GM12872 (cell line): ENCODE measurements at regions not wholly inside any gene's neighbourhood (a gene's known extent, or its start where the extent isn't known, plus 50 kb on each side); places are given as distances from the start of the nearest gene placed in this dataset.

Source experiments
- CTCF ChIP-seq: IDR thresholded peaks from 3 replicates; pipeline ENCODE4 v1.5.1; 2011; ENCODE audit warnings: low read depth, mild to moderate bottlenecking, low read length, moderate library complexity; ENCODE audit not compliant: insufficient read depth

- peak; percentile 47 for TF ChIP-seq CTCF
These were observed 51.9 kb upstream of the USP47 start for GRCh38 chr11:11789735-11790369.

- TF ChIP-seq CTCF, result no peak
These were observed 53.6 kb upstream of the USP47 start for GRCh38 chr11:11788063-11788710.

GRCh38 chr11:11787305-11788062 is 54.3 kb upstream of the USP47 start:
- TF ChIP-seq CTCF, result peak; percentile 76

- TF ChIP-seq CTCF, result peak; percentile 32; the same call in 1 of the 3 replicates
These were observed 55.0 kb upstream of the USP47 start for GRCh38 chr11:11786771-11787170.

- TF ChIP-seq CTCF, result no peak
These were observed 55.5 kb upstream of the USP47 start for GRCh38 chr11:11786234-11786633.

- TF ChIP-seq CTCF, result no peak
These were observed 59.2 kb upstream of the USP47 start for GRCh38 chr11:11782532-11783110.

GRCh38 chr11:11780858-11781257 is 60.9 kb upstream of the USP47 start:
- no peak for TF ChIP-seq CTCF
